ENCODE measurements at regions not wholly inside any gene's neighbourhood (a gene's known extent, or its start where the extent isn't known, plus 50 kb on each side); places are given as distances from the start of the nearest gene placed in this dataset.

DNA sequence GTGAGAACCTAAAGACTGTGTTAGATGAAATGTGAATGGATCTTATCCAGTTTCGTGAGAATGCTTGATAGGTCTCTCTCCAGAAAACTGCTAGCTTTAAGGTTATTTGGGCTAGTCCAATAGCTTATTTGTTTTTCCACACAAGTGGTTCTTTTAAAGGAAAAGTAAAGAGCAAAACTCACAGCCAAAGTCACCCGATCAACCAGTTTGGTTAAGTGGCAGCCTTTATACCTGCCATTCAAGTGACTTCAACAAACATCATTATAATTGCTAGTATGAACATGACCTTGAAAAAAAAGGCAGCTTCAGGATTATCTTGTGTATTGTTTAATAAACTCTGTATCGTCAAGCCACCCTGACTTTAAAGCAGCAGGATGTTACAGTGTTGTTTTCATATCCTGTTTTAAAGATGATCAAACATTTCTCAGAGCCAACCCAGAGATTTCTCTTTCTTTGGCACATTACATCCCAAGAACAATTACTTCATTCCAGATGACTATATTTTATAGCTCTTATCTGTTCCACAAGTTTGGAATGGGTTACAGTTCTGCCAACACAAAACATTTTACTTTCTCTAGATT, 253.4 kb downstream of the EPHA7 start:
- Histone ChIP-seq H3K4me1 (ENCODE audit: control insufficient read depth in 1 of 2, insufficient read depth in 2 of 2, low read length in 2 of 2) (no peaks in the 10 kb centered on the region), H3K27ac (ENCODE audit: low read depth in 1 of 2, low read length in 2 of 2) (no peak overlapping the region), H3K9ac (ENCODE audit: insufficient read depth, low read length, poor library complexity, severe bottlenecking) (no peak overlapping the region), H3K36me3 (replicated peaks in 1 of 2; ENCODE audit: control insufficient read depth in 1 of 2, insufficient read depth in 2 of 2, low read length in 2 of 2) (no peaks in the 10 kb centered on the region), H3K9me3 (replicated peaks in 1 of 2; ENCODE audit: control insufficient read depth in 1 of 2, insufficient read depth in 1 of 2, low read length in 2 of 2) (no peaks in the 10 kb centered on the region), H3K4me2 (replicated peaks; ENCODE audit: extremely low read depth, low read length, poor library complexity, severe bottlenecking) (no peak overlapping the region), H2AFZ (ENCODE audit: insufficient read depth, low read depth, low read length, poor library complexity, severe bottlenecking) (no peak overlapping the region), H3K79me2 (ENCODE audit: insufficient read depth, low read length) (no peaks in the 10 kb centered on the region), H3K4me3 (replicated peaks in 1 of 3; ENCODE audit: low read depth in 2 of 3, low read length in 3 of 3) (no peak overlapping the region), H3K27me3 (ENCODE audit: control insufficient read depth in 2 of 2, insufficient read depth in 2 of 2, low read length in 2 of 2) (no peaks in the 10 kb centered on the region), H4K20me1 (ENCODE audit: insufficient read depth, low read length) (no peaks in the 10 kb centered on the region)
- Mint-ChIP-seq H3K4me1 (no peaks in the 10 kb centered on the region), H3K36me3 (no peaks in the 10 kb centered on the region), H3K9me3 (no peaks in the 10 kb centered on the region), H3K4me3 (no peak overlapping the region), H3K27me3 (ENCODE audit: low read depth in 3 of 3) (no peaks in the 10 kb centered on the region), H3K27ac (no peak overlapping the region)
- no peak for DNase-seq
- TF ChIP-seq, protein P1, sequence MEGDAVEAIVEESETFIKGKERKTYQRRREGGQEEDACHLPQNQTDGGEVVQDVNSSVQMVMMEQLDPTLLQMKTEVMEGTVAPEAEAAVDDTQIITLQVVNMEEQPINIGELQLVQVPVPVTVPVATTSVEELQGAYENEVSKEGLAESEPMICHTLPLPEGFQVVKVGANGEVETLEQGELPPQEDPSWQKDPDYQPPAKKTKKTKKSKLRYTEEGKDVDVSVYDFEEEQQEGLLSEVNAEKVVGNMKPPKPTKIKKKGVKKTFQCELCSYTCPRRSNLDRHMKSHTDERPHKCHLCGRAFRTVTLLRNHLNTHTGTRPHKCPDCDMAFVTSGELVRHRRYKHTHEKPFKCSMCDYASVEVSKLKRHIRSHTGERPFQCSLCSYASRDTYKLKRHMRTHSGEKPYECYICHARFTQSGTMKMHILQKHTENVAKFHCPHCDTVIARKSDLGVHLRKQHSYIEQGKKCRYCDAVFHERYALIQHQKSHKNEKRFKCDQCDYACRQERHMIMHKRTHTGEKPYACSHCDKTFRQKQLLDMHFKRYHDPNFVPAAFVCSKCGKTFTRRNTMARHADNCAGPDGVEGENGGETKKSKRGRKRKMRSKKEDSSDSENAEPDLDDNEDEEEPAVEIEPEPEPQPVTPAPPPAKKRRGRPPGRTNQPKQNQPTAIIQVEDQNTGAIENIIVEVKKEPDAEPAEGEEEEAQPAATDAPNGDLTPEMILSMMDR (IDR thresholded peaks at IDR 0.05) = no peak
- no CpG with 5 or more reads among the region's 3 CpGs for WGBS (ENCODE audit: insufficient coverage)
- intact Hi-C loops (cut with micrococcal nuclease) = no loop called here

DNA sequence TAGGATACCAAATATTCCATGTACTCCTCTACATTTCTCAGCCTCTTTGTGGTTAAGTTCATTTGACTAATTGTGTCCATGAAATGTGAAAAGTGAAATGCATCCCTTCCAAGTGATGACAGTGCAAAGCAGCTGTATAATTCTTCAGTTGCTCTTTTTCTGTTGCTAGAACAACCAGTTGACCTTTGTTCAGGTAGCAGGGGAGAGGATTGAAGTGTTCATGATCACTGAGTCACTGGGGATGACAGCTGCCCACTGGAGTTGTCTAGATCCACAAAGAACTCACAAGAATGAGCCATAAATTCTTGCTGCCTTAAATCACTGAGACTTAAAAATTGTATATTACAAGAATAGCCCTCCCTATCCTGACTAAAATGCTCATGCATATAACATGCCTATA, 254.6 kb downstream of the EPHA7 start:
- H3K4me2 ChIP-seq (replicated peaks; ENCODE audit: extremely low read depth, low read length, poor library complexity, severe bottlenecking) = no peak overlapping the region

More for the DNA sequence above, 254.6 kb downstream of the EPHA7 start:
- no peak overlapping the region for H3K9ac ChIP-seq (ENCODE audit: insufficient read depth, low read length, poor library complexity, severe bottlenecking)
- H3K9me3 ChIP-seq (replicated peaks in 1 of 2; ENCODE audit: control insufficient read depth in 1 of 2, insufficient read depth in 1 of 2, low read length in 2 of 2) = no peaks in the 10 kb centered on the region
- H3K4me1 ChIP-seq (ENCODE audit: control insufficient read depth in 1 of 2, insufficient read depth in 2 of 2, low read length in 2 of 2) = no peaks in the 10 kb centered on the region
- H3K4me3 ChIP-seq (replicated peaks in 1 of 3; ENCODE audit: low read depth in 2 of 3, low read length in 3 of 3) = no peak overlapping the region
- H3K27ac ChIP-seq (ENCODE audit: low read depth in 1 of 2, low read length in 2 of 2) = no peak overlapping the region
- H3K36me3 ChIP-seq (replicated peaks in 1 of 2; ENCODE audit: control insufficient read depth in 1 of 2, insufficient read depth in 2 of 2, low read length in 2 of 2) = no peaks in the 10 kb centered on the region
- no peak overlapping the region for H3K4me3 Mint-ChIP-seq
- H3K9me3 Mint-ChIP-seq = no peaks in the 10 kb centered on the region
- H3K79me2 ChIP-seq (ENCODE audit: insufficient read depth, low read length) = no peaks in the 10 kb centered on the region
- intact Hi-C loops (cut with micrococcal nuclease) = no loop called here
- H3K4me1 Mint-ChIP-seq = no peaks in the 10 kb centered on the region
- no peak overlapping the region for H3K27ac Mint-ChIP-seq
- H3K27me3 Mint-ChIP-seq (ENCODE audit: low read depth in 3 of 3) = no peaks in the 10 kb centered on the region
- no peak for DNase-seq
- no peaks in the 10 kb centered on the region for H4K20me1 ChIP-seq (ENCODE audit: insufficient read depth, low read length)
- H3K36me3 Mint-ChIP-seq = no peaks in the 10 kb centered on the region
- no peaks in the 10 kb centered on the region for H3K27me3 ChIP-seq (ENCODE audit: control insufficient read depth in 2 of 2, insufficient read depth in 2 of 2, low read length in 2 of 2)
- TF ChIP-seq, protein P1 (IDR thresholded peaks at IDR 0.05) = no peak
- no peak overlapping the region for H2AFZ ChIP-seq (ENCODE audit: insufficient read depth, low read depth, low read length, poor library complexity, severe bottlenecking)
